RWPE1 (cell line): ENCODE measurements at regions not wholly inside any gene's neighbourhood (a gene's known extent, or its start where the extent isn't known, plus 50 kb on each side); places are given as distances from the start of the nearest gene placed in this dataset.

Experiments
- CTCF ChIA-PET: fragments of 350-600 bp; sonication (Branson Sonifier 250); formaldehyde crosslinking; extraction: SDS; loops from one replicate; lab custom pipeline; 2021; lab: Yijun Ruan, JAX
- POLR2A ChIA-PET: fragments of 400-600 bp; formaldehyde crosslinking; extraction: SDS; loops from one replicate; lab custom pipeline; 2020; ENCODE audit warnings: antibody characterized with exemption; ENCODE audit not compliant: low non-redundant PET; lab: Yijun Ruan, JAX
- DNase-seq: peaks from one replicate; pipeline ENCODE4 v3.0.0; 2012; ENCODE audit warnings: low spot score
- H3K27ac ChIP-seq: fragments of 450-650 bp; 2 replicates; pipeline ENCODE4 v1.5.1; 2017
- TF ChIP-seq, protein P1 (sequence below): fragments of 450-650 bp; conservative IDR thresholded peaks from 2 replicates; pipeline ENCODE4 v1.5.1; 2017; ENCODE audit warnings: low read depth, mild to moderate bottlenecking

DNA sequence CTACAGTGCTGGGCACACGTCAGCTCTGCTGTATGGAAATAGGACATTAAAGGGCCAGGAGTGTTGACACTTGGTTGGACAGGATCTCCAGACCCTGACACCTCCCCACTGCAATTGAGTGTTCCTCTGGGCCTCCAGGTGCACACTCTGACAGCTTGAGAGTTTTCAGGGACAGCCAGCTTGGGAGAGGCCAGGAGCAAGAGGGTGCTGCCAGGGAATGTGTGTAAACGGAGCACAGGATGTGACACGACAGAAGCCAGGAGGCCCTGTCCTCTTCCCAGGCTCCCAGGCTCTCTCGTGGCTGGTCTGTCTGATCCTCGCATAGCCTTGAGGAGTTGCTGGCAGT lies 318.1 kb upstream of the HS6ST1 start:
- POLR2A ChIA-PET: no interaction called here
- TF ChIP-seq, protein P1, sequence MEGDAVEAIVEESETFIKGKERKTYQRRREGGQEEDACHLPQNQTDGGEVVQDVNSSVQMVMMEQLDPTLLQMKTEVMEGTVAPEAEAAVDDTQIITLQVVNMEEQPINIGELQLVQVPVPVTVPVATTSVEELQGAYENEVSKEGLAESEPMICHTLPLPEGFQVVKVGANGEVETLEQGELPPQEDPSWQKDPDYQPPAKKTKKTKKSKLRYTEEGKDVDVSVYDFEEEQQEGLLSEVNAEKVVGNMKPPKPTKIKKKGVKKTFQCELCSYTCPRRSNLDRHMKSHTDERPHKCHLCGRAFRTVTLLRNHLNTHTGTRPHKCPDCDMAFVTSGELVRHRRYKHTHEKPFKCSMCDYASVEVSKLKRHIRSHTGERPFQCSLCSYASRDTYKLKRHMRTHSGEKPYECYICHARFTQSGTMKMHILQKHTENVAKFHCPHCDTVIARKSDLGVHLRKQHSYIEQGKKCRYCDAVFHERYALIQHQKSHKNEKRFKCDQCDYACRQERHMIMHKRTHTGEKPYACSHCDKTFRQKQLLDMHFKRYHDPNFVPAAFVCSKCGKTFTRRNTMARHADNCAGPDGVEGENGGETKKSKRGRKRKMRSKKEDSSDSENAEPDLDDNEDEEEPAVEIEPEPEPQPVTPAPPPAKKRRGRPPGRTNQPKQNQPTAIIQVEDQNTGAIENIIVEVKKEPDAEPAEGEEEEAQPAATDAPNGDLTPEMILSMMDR: no peak
- no peak for DNase-seq
- H3K27ac ChIP-seq: no peak overlapping the region
- CTCF ChIA-PET: no interaction called here

DNA sequence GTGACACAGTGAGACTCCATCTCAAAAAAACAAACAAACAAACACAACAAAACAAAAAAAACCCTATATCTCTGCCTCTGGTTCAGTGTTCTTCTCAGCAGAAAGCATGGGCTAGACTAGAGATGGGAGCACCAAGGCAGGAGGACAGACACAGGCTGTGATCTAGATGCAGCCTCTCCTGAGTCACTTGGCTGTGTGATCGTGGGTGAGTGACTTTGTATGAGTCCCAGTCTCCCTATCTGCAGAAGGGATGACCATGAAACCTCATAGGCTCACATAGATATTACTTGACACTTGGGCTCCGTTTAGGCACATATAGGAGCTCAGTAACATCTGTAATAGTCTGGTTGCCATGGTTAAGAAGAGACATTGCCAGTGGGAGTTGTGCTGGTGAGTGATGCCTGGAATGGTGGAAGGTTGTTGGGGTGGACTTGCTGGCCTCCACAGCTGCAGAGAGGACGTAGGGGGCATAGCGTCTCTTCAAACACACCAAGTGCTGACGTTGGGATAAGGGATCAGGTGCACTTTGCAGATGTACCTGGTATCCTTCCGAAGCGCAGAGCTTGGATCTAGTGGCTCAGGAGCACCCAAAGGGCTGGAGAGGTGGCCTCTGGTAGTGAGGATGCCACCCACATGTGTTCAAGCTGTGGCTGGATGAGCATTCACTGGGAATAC lies 318.9 kb upstream of the HS6ST1 start:
- TF ChIP-seq, protein P1: no peak
- POLR2A ChIA-PET: no interaction called here
- CTCF ChIA-PET: no interaction called here
- no peak overlapping the region for H3K27ac ChIP-seq
- DNase-seq: no peak

DNA sequence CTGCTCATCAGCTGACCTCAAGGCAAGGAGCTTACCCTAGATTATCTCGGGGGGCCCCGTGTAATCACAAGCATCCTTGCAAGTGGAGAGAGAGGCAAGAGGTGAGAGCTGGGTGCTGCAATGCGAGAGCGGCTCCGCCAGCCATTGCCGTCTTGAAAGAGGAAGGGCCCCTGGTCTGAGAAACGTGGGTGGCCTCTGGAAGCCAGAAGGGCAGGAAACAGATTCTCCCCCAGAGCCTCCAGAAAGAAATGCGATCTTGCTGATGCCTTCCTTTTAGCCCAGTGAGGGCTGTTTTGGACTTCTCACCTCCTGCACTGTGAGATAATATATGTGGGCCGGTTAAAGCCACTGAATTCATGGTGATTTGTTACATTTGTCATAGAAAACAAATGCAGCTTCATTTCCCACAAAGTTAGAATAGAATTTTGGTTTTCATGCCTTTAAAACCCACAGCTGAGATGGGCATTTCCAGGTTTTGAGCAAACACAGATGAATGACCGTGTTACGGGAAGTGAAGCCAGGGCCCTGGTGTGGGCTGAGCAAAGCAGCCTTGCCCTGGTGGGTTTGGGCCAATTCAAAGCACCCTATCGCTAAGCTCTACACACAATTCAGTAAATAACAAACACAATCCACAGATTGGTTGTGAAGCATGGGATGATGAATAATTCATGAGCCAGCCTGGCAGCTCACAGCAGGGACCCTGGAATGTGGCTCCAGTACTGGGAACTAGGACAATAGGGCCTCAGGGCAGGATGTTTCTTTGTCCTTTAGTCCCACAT lies 319.9 kb upstream of the HS6ST1 start:
- no peak for DNase-seq
- ChIA-PET POLR2A (no interaction called here), CTCF (interaction anchor here (0.8 kb wide), 1 partner anchor 11 kb away, joined by 3 read pairs; no protein-coding TSS in a partner anchor)
- TF ChIP-seq, protein P1: no peak
- no peak overlapping the region for H3K27ac ChIP-seq

DNA sequence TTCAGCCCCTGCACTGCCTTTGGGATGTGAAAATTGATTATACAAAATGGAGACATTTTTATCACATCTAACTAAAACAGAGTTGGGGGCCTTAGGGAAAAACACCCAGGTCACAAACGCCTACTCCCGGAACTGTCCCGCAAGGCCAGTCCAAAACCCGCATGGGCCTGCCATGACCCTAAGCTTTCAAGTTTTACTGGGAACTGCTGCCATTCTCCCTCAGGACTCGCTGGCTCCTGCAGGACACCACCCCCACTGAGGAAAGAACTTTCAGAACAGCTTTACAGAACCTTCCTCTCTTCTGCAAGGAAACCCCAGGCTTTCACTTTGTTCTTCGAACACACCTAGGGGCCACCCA lies 320.4 kb upstream of the HS6ST1 start:
- no peak overlapping the region for H3K27ac ChIP-seq
- DNase-seq: no peak
- CTCF ChIA-PET: interaction anchor here (0.8 kb wide), 1 partner anchor 11 kb away, joined by 3 read pairs; no protein-coding TSS in a partner anchor
- TF ChIP-seq, protein P1: no peak
- POLR2A ChIA-PET: no interaction called here

DNA sequence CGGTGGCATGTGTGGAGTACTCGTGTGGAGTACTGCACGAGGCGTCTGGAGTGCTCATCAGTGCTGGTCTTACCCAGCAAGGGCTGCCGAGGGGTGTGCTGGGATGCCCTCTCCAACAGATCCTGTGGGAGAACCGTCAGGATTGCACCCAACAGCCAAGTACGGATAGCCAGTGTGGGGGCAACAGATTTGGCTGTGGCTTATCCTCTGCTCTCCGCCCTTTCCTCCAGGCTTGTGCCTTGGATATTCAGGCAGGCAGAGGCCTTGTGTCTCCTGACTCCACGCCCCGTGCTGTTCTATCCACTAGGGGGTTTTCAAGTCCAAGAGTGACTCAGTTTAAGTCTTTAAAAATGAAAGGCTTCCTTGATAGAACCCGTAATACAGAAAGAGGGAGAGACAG lies 321.0 kb upstream of the HS6ST1 start:
- POLR2A ChIA-PET: no interaction called here
- no peak for DNase-seq
- CTCF ChIA-PET: no interaction called here
- H3K27ac ChIP-seq: no peak overlapping the region
- TF ChIP-seq, protein P1: no peak

DNA sequence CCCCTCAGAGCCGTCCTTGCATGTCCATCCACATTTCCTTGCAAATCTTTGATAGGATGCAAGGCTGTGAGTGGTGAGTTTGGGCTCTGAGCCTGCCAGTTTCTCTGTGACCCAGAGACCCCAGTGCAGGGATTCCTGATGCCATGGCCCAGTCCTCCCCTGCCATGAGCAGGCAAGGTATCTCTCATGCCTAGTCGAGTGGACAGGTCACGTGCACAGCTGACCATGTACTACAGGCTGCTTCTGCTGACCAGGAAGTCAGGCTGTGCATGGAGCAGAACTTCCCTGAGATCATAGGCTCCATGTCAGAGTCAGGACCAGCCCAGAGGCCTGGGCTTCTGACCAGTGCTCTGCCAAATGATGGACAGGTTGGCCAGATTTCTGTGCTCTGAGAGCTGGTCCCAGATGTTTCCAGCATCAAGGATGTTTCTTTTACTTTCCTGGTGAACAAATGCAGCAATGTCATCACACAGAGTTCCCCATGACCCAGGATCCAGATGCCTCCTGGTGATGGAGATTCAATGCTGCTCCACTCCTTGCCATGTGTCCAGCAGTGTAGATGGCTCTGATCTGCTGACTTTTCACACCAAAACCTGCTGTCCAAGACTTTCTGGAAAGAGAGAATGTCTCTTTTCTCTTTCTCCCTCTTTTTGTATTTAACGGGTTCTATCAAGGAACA lies 321.6 kb upstream of the HS6ST1 start:
- H3K27ac ChIP-seq: no peak overlapping the region
- TF ChIP-seq, protein P1: no peak
- POLR2A ChIA-PET: no interaction called here
- CTCF ChIA-PET: no interaction called here
- DNase-seq: no peak
